ENCODE measurements at regions not wholly inside any gene's neighbourhood (a gene's known extent, or its start where the extent isn't known, plus 50 kb on each side); places are given as distances from the start of the nearest gene placed in this dataset.

DNA sequence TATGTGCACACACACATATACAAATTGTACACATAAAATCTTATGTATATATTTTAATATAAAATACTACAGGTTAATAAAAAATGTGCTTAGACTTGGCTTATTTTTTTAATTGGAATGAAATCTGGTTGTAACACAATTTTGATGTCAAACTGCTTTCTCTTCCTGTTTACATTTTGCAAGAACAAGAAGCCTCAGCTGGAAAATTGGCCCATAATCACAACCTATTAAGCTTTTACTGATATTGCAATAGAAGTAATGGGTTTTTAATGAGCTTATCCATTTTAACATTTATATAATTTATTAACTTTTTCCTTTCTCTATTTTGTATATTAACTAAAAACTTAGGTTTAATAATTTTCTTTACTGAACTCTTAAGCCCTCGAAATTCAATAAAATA is 165.9 kb downstream of the PCDH10 start:
- no TSS peak for BruUV-seq (replicated peaks)
- CTCF ChIA-PET: interaction anchor here (0.9 to 1.5 kb wide), 3 partner anchors 10 to 169 kb away, joined by 3 read pairs; no protein-coding TSS in a partner anchor
- TF ChIP-seq, protein P1, sequence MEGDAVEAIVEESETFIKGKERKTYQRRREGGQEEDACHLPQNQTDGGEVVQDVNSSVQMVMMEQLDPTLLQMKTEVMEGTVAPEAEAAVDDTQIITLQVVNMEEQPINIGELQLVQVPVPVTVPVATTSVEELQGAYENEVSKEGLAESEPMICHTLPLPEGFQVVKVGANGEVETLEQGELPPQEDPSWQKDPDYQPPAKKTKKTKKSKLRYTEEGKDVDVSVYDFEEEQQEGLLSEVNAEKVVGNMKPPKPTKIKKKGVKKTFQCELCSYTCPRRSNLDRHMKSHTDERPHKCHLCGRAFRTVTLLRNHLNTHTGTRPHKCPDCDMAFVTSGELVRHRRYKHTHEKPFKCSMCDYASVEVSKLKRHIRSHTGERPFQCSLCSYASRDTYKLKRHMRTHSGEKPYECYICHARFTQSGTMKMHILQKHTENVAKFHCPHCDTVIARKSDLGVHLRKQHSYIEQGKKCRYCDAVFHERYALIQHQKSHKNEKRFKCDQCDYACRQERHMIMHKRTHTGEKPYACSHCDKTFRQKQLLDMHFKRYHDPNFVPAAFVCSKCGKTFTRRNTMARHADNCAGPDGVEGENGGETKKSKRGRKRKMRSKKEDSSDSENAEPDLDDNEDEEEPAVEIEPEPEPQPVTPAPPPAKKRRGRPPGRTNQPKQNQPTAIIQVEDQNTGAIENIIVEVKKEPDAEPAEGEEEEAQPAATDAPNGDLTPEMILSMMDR (IDR thresholded peaks at IDR 0.05; ENCODE audit: extremely low read depth in 1 of 2, insufficient read depth in 1 of 2, low read depth in 1 of 2, low read length in 2 of 2): no peak
- TF ChIP-seq MYC (IDR thresholded peaks at IDR 0.05; ENCODE audit: low read depth, low read length) (no peak), MAX (IDR thresholded peaks at IDR 0.05; ENCODE audit: insufficient read depth, insufficient read length) (no peak), POLR2AphosphoS5 (IDR thresholded peaks at IDR 0.05; ENCODE audit: insufficient read depth, low read depth, low read length) (no peak), FOS (IDR thresholded peaks at IDR 0.05; ENCODE audit: borderline replicate concordance, insufficient read depth, low read length) (no peak), EZH2 (IDR thresholded peaks at IDR 0.05; ENCODE audit: borderline replicate concordance, low read depth, low read length, severe bottlenecking) (no peak), POLR2A (IDR thresholded peaks at IDR 0.05; ENCODE audit: low read depth, low read length) (no peak), JUN (IDR thresholded peaks at IDR 0.05; ENCODE audit: borderline replicate concordance, insufficient read depth, insufficient read length, low read depth) (no peak), GATA2 (IDR thresholded peaks at IDR 0.05; ENCODE audit: insufficient read depth, insufficient read length, low read depth, low read length) (no peak)

More for the DNA sequence above, 165.9 kb downstream of the PCDH10 start:
- DNase-seq (ENCODE audit: low read depth, low spot score): no peak
- Histone ChIP-seq H3K27me3 (ENCODE audit: control insufficient read depth in 2 of 2, insufficient read depth in 2 of 2, low read length in 2 of 2) (no peaks in the 10 kb centered on the region), H3K9me1 (replicated peaks; ENCODE audit: control insufficient read depth, extremely low read depth, insufficient read depth, low read length) (no peaks in the 10 kb centered on the region), H3K9ac (replicated peaks; ENCODE audit: extremely low read depth, insufficient read depth, low read length) (no peak overlapping the region), H4K20me1 (replicated peaks; ENCODE audit: control insufficient read depth, extremely low read depth, insufficient read depth, low read length) (no peaks in the 10 kb centered on the region), H3K36me3 (ENCODE audit: control insufficient read depth in 2 of 2, extremely low read depth in 1 of 2, insufficient read depth in 2 of 2, low read length in 2 of 2) (no peaks in the 10 kb centered on the region), H3K27ac (ENCODE audit: insufficient read depth, low read depth, low read length) (no peak overlapping the region), H3K4me3 (replicated peaks in 1 of 3; ENCODE audit: insufficient read depth in 1 of 3, low read depth in 1 of 3, low read length in 3 of 3) (no peak overlapping the region), H2AFZ (ENCODE audit: low read depth, low read length) (no peak overlapping the region), H3K9me3 (replicated peaks; ENCODE audit: control insufficient read depth, insufficient read depth, low read length) (no peaks in the 10 kb centered on the region), H3K4me1 (ENCODE audit: control insufficient read depth, extremely low read depth, insufficient read depth, low read length) (no peaks in the 10 kb centered on the region), H3K4me2 (ENCODE audit: insufficient read depth, low read length) (no peak overlapping the region), H3K79me2 (ENCODE audit: control insufficient read depth, insufficient read depth, low read length) (no peaks in the 10 kb centered on the region)
- intact Hi-C loops (cut with micrococcal nuclease) (no loop called here), dilution Hi-C loops (cut with MboI; ENCODE audit: extremely low pct_ligation_motif_present, low sequenced_read_pairs) (no loop called here)
- no peak for FAIRE-seq
- POLR2A ChIA-PET: no interaction called here
